Testis (tissue), 2 donors: ENCODE measurements at regions not wholly inside any gene's neighbourhood (a gene's known extent, or its start where the extent isn't known, plus 50 kb on each side); places are given as distances from the start of the nearest gene placed in this dataset.

Experiments used
- DNase-seq: peaks from one replicate; pipeline ENCODE4 v3.0.0-alpha.2; 2019
- H3K27ac ChIP-seq, 2 donors: fragments of 200-600 bp; sonication (generic); one replicate each; pipeline ENCODE4 v1.5.1; 2019
- H3K27me3 ChIP-seq: fragments of 200-600 bp; sonication (generic); one replicate; pipeline ENCODE4 v1.5.1; 2019
- H3K36me3 ChIP-seq: fragments of 200-600 bp; sonication (generic); one replicate; pipeline ENCODE4 v1.5.1; 2017; ENCODE audit warnings: low read depth; ENCODE audit errors: missing control alignments
- H3K4me1 ChIP-seq: fragments of 200-600 bp; sonication (generic); one replicate; pipeline ENCODE4 v1.5.1; 2019
- H3K4me3 ChIP-seq, 2 donors: fragments of 200-600 bp; sonication (generic); one replicate each; pipeline ENCODE4 v1.5.1; 2017 to 2019
- H3K9me3 ChIP-seq: fragments of 200-600 bp; sonication (generic); one replicate; pipeline ENCODE4 v1.5.1; 2017
- POLR2A ChIP-seq: fragments of 450-650 bp; IDR thresholded peaks from one replicate; pipeline ENCODE4 v1.6.1; 2017; ENCODE audit warnings: antibody characterized with exemption, mild to moderate bottlenecking, moderate library complexity
- whole genome bisulfite sequencing, 2 donors: methylation state at CpG; one replicate each; pipeline ENCODE4 v1.1.5; 2018; 5-methylcytosine and 5-hydroxymethylcytosine counted together
- intact Hi-C: fragments of 100-400 bp; cut with DNase I; formaldehyde crosslinking; loops from one replicate; pipeline ENCODE4 v1.15.1; 2023; ENCODE audit warnings: low total_unique reads
- microRNA counts, 2 donors: library from miRNA; unstranded; fragments of <30 nt; microRNA quantifications; one replicate each; lab custom pipeline; 2016
- microRNA-seq, 2 donors: library from miRNA; unstranded; fragments of <30 nt; microRNA quantifications; one replicate each; pipeline ENCODE4, GENCODE V29; 2016; ENCODE audit warnings: borderline number of aligned reads in 2 of 2, borderline replicate concordance in 1 of 2
- small RNA-seq, 2 donors: library from RNA; depleted of rRNA; stranded (forward); fragments of <200 nt; gene quantifications; one replicate each; pipeline ENCODE3, GENCODE V24; 2016
- TF ChIP-seq, protein P1 (sequence below), 3 experiments: fragments of 450-650 bp in 2 of 3; fragments of 200-600 bp in 1 of 3; sonication (generic) in 1 of 3; IDR thresholded peaks; one replicate each; pipeline ENCODE4 v1.5.1; 2016 to 2019; ENCODE audit warnings: antibody characterized with exemption in 3 of 3, mild to moderate bottlenecking in 2 of 3, moderate library complexity in 1 of 3

DNA sequence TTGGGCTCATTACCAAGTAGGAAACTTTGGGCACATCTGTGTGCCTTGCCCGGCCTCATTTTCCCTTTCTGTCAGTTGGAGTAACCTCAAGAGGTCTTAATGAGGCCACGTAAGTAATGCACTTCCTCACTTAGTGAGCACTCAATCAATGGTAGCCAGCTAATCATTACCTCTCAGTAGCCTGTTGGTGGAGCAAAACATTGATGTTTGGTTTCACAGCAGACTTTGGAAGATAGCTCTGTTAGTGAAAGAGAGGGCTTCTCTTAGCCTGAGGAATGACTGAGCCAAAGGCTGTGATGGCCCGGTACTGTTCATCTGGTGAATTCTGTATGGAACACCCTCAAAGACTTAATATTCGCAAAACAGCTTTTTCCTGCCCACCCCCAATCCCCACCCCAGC is 55.9 kb upstream of the ID4 start:
- no peaks in the 10 kb centered on the region for H3K4me1 ChIP-seq
- H3K27ac ChIP-seq, result no peak overlapping the region
- WGBS, 2 donors, result 85 to 96% methylated on average over 4 of the region's 4 CpGs
- no peaks in the 10 kb centered on the region for H3K36me3 ChIP-seq
- H3K9me3 ChIP-seq, result no peaks in the 10 kb centered on the region
- no peak for TF ChIP-seq POLR2A
- TF ChIP-seq, protein P1, sequence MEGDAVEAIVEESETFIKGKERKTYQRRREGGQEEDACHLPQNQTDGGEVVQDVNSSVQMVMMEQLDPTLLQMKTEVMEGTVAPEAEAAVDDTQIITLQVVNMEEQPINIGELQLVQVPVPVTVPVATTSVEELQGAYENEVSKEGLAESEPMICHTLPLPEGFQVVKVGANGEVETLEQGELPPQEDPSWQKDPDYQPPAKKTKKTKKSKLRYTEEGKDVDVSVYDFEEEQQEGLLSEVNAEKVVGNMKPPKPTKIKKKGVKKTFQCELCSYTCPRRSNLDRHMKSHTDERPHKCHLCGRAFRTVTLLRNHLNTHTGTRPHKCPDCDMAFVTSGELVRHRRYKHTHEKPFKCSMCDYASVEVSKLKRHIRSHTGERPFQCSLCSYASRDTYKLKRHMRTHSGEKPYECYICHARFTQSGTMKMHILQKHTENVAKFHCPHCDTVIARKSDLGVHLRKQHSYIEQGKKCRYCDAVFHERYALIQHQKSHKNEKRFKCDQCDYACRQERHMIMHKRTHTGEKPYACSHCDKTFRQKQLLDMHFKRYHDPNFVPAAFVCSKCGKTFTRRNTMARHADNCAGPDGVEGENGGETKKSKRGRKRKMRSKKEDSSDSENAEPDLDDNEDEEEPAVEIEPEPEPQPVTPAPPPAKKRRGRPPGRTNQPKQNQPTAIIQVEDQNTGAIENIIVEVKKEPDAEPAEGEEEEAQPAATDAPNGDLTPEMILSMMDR (IDR thresholded peaks at IDR 0.05), result no peak
- H3K27me3 ChIP-seq, result no peaks in the 10 kb centered on the region
- DNase-seq, result no peak
- H3K4me3 ChIP-seq, result no peak overlapping the region
- intact Hi-C loops, result no loop called here

DNA sequence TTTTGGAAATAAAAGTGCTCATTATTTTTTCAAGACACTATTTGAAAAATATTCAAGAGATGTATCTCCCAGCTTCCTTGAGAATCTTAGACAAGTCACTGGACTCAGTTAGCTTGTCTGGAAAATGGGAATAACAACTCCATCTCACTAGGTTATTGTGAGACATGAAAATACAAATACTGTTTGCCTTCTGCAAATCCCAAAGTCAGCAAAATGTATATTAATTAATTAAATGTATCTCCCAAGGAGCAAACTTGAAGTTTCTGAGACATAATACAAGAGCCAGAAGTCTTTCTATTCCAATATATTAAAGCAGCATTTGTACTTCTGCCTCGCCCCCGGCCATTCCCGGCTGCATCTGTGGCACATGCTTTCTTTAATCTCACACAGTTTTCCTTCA is 54.6 kb upstream of the ID4 start:
- H3K4me1 ChIP-seq, result no peaks in the 10 kb centered on the region
- H3K27me3 ChIP-seq, result no peaks in the 10 kb centered on the region
- intact Hi-C loops, result no loop called here
- WGBS, 2 donors, result 72 to 92% methylated on average over 3 of the region's 3 CpGs
- no peak for DNase-seq
- H3K27ac ChIP-seq, result no peak overlapping the region
- no peaks in the 10 kb centered on the region for H3K9me3 ChIP-seq
- H3K4me3 ChIP-seq, result no peak overlapping the region
- no peaks in the 10 kb centered on the region for H3K36me3 ChIP-seq
- TF ChIP-seq, protein P1 (IDR thresholded peaks at IDR 0.05), result no peak
- no peak for TF ChIP-seq POLR2A

MicroRNAs in the stretch of these regions (microRNA counts, 767-probe panel; counts per million panel counts)
- 0 to 152 counts per million in 2 donors for microRNA hsa-miR-548a-3p (lab: Ali Mortazavi, UCI)

Small RNAs in the stretch of these regions (microRNA-seq; reads per million reads assigned to microRNA genes)
- gene MIR548A1, result 0 reads per million in 2 donors

Small RNAs in the stretch of these regions (small RNA-seq; reads per million reads assigned to genes)
- gene MIR548A1 (0 reads per million in 2 donors), gene RNA5SP205 (0 reads per million in 2 donors), gene RNU6-801P (0 reads per million in 2 donors)
